Body of pancreas (tissue), 4 donors: ENCODE measurements at regions not wholly inside any gene's neighbourhood (a gene's known extent, or its start where the extent isn't known, plus 50 kb on each side); places are given as distances from the start of the nearest gene placed in this dataset.
"Not testable (repeated sequence)": the region's sequence is repeated elsewhere in the genome, so short reads cannot be mapped to it uniquely, and the experiment has no call there.

Source experiments
- ATAC-seq: fragments of 150-250 bp; one replicate; pipeline ENCODE4 v1.9.1; 2016
- DNase-seq, 4 donors: peaks; one replicate each; pipeline ENCODE4 v3.0.0-alpha.2; 2019
- H3K27ac ChIP-seq, 4 donors: fragments of 200-600 bp; sonication (generic); 1 replicate in 3 of 4; 2 replicates in 1 of 4; pipeline versions ENCODE4 v1.5.1 to v1.6.1; 2016 to 2019; ENCODE audit warnings: mild to moderate bottlenecking in 1 of 4, mixed read lengths in 1 of 4, moderate library complexity in 1 of 4
- H3K27me3 ChIP-seq, 2 donors: fragments of 200-600 bp; sonication (generic); one replicate each; pipeline ENCODE4 v1.6.0; 2016; ENCODE audit warnings: mild to moderate bottlenecking in 1 of 2
- H3K36me3 ChIP-seq, 2 donors: fragments of 200-600 bp; sonication (generic); replicated peaks in 1 of 2; 2 replicates each; pipeline ENCODE4 v1.5.1; 2016; ENCODE audit warnings: low read depth in 2 of 2; ENCODE audit not compliant: insufficient read depth in 1 of 2
- H3K4me1 ChIP-seq: fragments of 200-600 bp; sonication (generic); one replicate; pipeline ENCODE4 v1.6.0; 2016
- H3K4me3 ChIP-seq, 2 donors: fragments of 200-600 bp; sonication (generic); 1 replicate in 1 of 2; 2 replicates in 1 of 2; pipeline ENCODE4 v1.5.1; 2016 to 2019
- H3K9me3 ChIP-seq, 3 donors: fragments of 200-600 bp; sonication (generic); 1 replicate in 2 of 3; 2 replicates in 1 of 3; pipeline ENCODE4 v1.5.1; 2016
- CTCF ChIP-seq, 7 experiments: fragments of 450-650 bp in 4 of 7; fragments of 200-600 bp in 3 of 7; sonication (generic) in 3 of 7; IDR thresholded peaks; one replicate each; pipeline ENCODE4 v1.5.1; 2016 to 2019; ENCODE audit warnings: antibody characterized with exemption in 7 of 7
- POLR2A ChIP-seq, 3 donors: fragments of 450-650 bp; IDR thresholded peaks; one replicate each; pipeline ENCODE4 v1.6.1; 2016; ENCODE audit warnings: antibody characterized with exemption in 3 of 3, mild to moderate bottlenecking in 2 of 3
- WGBS, 2 donors: methylation state at CpG; one replicate each; pipeline ENCODE4 v1.1.5; 2017; 5-methylcytosine and 5-hydroxymethylcytosine counted together
- intact Hi-C: fragments of 100-400 bp; cut with DNase I; formaldehyde crosslinking; loops from one replicate; pipeline ENCODE4 v1.15.1; 2023

- Histone ChIP-seq H3K27ac (no peak overlapping the region), H3K36me3 (no peaks in the 10 kb centered on the region), H3K4me1 (no peaks in the 10 kb centered on the region), H3K27me3 (no peaks in the 10 kb centered on the region), H3K4me3 (no peak overlapping the region), H3K9me3 (no peaks in the 10 kb centered on the region)
- intact Hi-C loops: no loop called here
- DNase-seq: no peak
- no peak for ATAC-seq
- TF ChIP-seq CTCF (IDR thresholded peaks at IDR 0.05) (no peak), POLR2A (IDR thresholded peaks at IDR 0.05) (no peak)
These were observed 94.1 kb upstream of the RANBP6 start for GRCh38 chr9:6109571-6109970.

DNA sequence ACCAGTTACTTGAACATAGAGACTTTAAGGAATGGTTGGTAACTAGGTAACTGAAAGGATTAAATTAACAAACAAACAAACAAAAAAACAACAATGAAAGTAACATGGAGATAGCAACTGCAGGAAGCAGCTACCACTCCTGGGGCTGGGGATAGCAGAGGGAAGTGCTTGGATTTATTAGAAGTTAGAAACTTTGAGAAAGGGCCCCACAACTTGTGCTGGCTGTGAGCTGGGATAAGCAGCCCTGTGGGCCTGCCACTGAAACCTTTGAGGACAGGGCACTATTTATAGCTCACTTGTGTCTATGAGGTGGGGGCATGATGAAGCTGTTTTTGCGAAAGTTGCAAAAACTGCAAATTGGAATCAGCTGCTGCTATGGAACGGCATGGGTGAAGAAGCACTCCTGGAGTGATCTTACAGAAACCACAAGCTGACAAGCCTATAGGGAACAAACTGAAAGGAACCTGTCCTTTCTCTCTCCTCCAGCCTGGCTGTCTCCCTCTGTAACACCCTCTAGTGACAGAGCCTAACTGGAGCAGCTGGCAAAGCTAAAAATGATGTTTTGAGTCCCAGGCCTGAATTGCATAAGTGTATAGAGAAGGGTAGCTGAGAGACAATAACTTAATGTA is 91.4 kb upstream of the RANBP6 start:
- peak in 3 of 4 donors; percentile 20 to 35 (median 26) for DNase-seq

DNA sequence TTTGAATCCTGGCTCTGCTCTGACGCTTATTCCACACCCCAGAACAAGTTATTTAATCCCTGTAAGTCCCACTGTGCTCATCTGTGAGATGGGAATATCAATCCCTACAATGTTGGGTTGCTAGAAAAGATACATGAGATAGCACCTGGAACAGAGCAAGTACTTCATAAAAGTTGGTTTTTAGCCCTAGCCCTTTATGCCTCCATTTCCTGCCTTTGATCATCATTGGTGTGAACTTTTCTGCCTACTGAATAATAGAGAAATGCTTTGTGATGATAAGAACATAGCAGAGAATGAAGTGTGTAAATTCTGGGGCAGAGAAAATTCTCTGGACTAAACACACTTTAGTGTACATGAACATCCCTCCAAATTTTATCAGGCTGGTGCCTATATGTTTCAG is 90.3 kb upstream of the RANBP6 start:
- H3K9me3 ChIP-seq: no peaks in the 10 kb centered on the region
- TF ChIP-seq CTCF (IDR thresholded peaks at IDR 0.05) (no peak), POLR2A (IDR thresholded peaks at IDR 0.05) (no peak)
- no peak overlapping the region for H3K4me3 ChIP-seq
- DNase-seq: no peak
- no peaks in the 10 kb centered on the region for H3K27me3 ChIP-seq
- intact Hi-C loops: no loop called here
- no peaks in the 10 kb centered on the region for H3K4me1 ChIP-seq
- 84 to 90% methylated on average over 1 of the region's 1 CpG for WGBS, 2 donors
- no peaks in the 10 kb centered on the region for H3K36me3 ChIP-seq
- H3K27ac ChIP-seq: no peak overlapping the region
- ATAC-seq: no peak

More for the DNA sequence above, 91.4 kb upstream of the RANBP6 start:
- H3K4me3 ChIP-seq: no peak overlapping the region
- H3K9me3 ChIP-seq: no peaks in the 10 kb centered on the region
- no peak overlapping the region for H3K27ac ChIP-seq
- intact Hi-C loops: no loop called here
- 34 to 50% methylated on average over 1 to 2 of the region's 2 CpGs for WGBS, 2 donors
- H3K27me3 ChIP-seq: no peaks in the 10 kb centered on the region
- H3K4me1 ChIP-seq: no peaks in the 10 kb centered on the region
- ATAC-seq: peak; percentile 45
- no peaks in the 10 kb centered on the region for H3K36me3 ChIP-seq
- TF ChIP-seq CTCF (IDR thresholded peaks at IDR 0.05): peak in 3 of 7 experiments; percentile 23 to 38 (median 28)
- no peak for TF ChIP-seq POLR2A (IDR thresholded peaks at IDR 0.05)

- H3K36me3 ChIP-seq, H3K27ac ChIP-seq, ATAC-seq, H3K27me3 ChIP-seq, DNase-seq, H3K9me3 ChIP-seq, intact Hi-C loops, H3K4me3 ChIP-seq, H3K4me1 ChIP-seq: not testable (repeated sequence)
- 73 to 74% methylated on average over 3 of the region's 3 CpGs for WGBS, 2 donors
These were observed 89.0 kb upstream of the RANBP6 start for GRCh38 chr9:6104406-6104805.

GRCh38 chr9:6103911-6104310 is 88.5 kb upstream of the RANBP6 start:
- WGBS, 2 donors: 81 to 86% methylated on average over 3 of the region's 3 CpGs
- DNase-seq, H3K9me3 ChIP-seq, H3K4me1 ChIP-seq, ATAC-seq, H3K27me3 ChIP-seq, H3K4me3 ChIP-seq, H3K27ac ChIP-seq, H3K36me3 ChIP-seq, intact Hi-C loops: not testable (repeated sequence)

GRCh38 chr9:6102336-6102987 is 87.0 kb upstream of the RANBP6 start:
- H3K9me3 ChIP-seq, intact Hi-C loops, H3K27me3 ChIP-seq, H3K4me3 ChIP-seq, ATAC-seq, DNase-seq, H3K27ac ChIP-seq, H3K4me1 ChIP-seq, H3K36me3 ChIP-seq: not testable (repeated sequence)
- WGBS, 2 donors: 74 to 93% methylated on average over 4 of the region's 4 CpGs

GRCh38 chr9:6101725-6102124 is 86.3 kb upstream of the RANBP6 start:
- H3K27me3 ChIP-seq, H3K36me3 ChIP-seq, DNase-seq, H3K9me3 ChIP-seq, intact Hi-C loops, ATAC-seq, H3K27ac ChIP-seq, H3K4me3 ChIP-seq, H3K4me1 ChIP-seq: not testable (repeated sequence)
- 87 to 100% methylated on average over 1 of the region's 1 CpG for WGBS, 2 donors

DNA sequence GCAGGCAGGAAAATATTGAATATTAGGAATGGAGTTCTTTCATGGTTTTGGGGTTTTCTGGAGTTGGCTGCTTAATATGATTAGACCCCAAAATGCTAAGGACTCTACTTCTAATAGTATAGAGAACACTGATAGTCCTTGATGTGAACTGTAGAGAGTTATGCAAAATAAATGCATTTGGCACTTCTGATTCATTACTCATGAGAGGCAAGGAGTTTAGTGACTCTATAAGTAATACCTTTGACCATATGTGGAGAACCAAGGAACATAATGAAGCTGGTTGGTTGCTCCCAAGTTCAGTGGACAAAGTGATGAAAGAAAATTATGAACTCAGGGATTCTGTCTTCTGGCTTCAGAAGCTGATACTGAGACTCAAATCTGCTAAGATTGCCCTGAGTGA is 83.9 kb upstream of the RANBP6 start:
- H3K9me3 ChIP-seq, H3K4me1 ChIP-seq, DNase-seq, H3K36me3 ChIP-seq, intact Hi-C loops, H3K27ac ChIP-seq, H3K4me3 ChIP-seq, H3K27me3 ChIP-seq, ATAC-seq: not testable (repeated sequence)
